ENCODE measurements at regions not wholly inside any gene's neighbourhood (a gene's known extent, or its start where the extent isn't known, plus 50 kb on each side); places are given as distances from the start of the nearest gene placed in this dataset.

DNA sequence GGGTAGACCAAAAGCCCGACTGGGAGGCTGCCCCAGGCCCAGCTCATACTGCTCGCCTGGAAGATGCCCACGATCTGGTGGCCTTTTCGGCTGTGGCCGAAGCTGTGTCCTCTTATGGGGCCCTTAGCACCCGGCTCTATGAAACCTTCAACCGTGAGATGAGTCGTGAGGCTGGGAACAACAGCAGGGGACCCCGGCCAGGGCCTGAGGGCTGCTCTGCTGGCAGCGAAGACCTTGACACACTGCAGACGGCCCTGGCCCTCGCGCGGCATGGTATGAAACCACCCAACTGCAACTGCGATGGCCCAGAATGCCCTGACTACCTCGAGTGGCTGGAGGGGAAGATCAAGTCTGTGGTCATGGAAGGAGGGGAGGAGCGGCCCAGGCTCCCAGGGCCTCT lies 61.7 kb downstream of the TET3 start:
- ChIA-PET CTCF (no interaction called here), POLR2A (no interaction called here)
- H3K4me3 ChIP-seq (ENCODE audit: low read depth, low read length) = no peak overlapping the region
- DNase-seq (ENCODE audit: low read depth) = no peak
- TF ChIP-seq, protein P1, sequence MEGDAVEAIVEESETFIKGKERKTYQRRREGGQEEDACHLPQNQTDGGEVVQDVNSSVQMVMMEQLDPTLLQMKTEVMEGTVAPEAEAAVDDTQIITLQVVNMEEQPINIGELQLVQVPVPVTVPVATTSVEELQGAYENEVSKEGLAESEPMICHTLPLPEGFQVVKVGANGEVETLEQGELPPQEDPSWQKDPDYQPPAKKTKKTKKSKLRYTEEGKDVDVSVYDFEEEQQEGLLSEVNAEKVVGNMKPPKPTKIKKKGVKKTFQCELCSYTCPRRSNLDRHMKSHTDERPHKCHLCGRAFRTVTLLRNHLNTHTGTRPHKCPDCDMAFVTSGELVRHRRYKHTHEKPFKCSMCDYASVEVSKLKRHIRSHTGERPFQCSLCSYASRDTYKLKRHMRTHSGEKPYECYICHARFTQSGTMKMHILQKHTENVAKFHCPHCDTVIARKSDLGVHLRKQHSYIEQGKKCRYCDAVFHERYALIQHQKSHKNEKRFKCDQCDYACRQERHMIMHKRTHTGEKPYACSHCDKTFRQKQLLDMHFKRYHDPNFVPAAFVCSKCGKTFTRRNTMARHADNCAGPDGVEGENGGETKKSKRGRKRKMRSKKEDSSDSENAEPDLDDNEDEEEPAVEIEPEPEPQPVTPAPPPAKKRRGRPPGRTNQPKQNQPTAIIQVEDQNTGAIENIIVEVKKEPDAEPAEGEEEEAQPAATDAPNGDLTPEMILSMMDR (IDR thresholded peaks at IDR 0.05; ENCODE audit: insufficient read depth, low read depth, low read length) = no peak
- H3K27me3 ChIP-seq (ENCODE audit: control insufficient read depth, insufficient read depth, low read length) = no peaks in the 10 kb centered on the region
- H3K36me3 ChIP-seq (ENCODE audit: control insufficient read depth, insufficient read depth, low read length) = peaks cover 5% of the 10 kb centered on the region; the same call in 1 of the 2 replicates

DNA sequence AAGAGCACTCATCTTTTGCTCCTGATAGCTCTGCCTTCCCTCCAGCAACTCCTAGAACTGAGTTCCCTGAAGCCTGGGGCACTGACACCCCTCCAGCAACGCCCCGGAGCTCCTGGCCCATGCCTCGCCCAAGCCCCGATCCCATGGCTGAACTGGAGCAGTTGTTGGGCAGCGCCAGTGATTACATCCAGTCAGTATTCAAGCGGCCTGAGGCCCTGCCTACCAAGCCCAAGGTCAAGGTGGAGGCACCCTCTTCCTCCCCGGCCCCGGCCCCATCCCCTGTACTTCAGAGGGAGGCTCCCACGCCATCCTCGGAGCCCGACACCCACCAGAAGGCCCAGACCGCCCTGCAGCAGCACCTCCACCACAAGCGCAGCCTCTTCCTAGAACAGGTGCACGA lies 62.4 kb downstream of the TET3 start:
- CTCF ChIA-PET = no interaction called here
- no peak for DNase-seq (ENCODE audit: low read depth)
- POLR2A ChIA-PET = no interaction called here
- no peaks in the 10 kb centered on the region for H3K27me3 ChIP-seq (ENCODE audit: control insufficient read depth, insufficient read depth, low read length)
- H3K36me3 ChIP-seq (ENCODE audit: control insufficient read depth, insufficient read depth, low read length) = peaks cover 5% of the 10 kb centered on the region; the same call in 1 of the 2 replicates
- no peak overlapping the region for H3K4me3 ChIP-seq (ENCODE audit: low read depth, low read length)
- TF ChIP-seq, protein P1 (IDR thresholded peaks at IDR 0.05; ENCODE audit: insufficient read depth, low read depth, low read length) = no peak

DNA sequence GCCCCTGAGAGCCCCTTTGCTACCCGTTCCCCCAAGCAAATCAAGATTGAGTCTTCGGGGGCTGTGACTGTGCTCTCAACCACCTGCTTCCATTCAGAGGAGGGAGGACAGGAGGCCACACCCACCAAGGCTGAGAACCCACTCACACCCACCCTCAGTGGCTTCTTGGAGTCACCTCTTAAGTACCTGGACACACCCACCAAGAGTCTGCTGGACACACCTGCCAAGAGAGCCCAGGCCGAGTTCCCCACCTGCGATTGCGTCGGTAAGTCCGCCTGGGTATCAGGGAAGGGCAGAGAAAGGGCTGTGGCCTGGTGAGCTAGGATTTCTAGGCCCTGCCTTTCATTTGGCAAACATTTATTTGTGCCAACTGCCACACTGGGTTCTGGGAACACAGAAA lies 63.4 kb downstream of the TET3 start:
- CTCF ChIA-PET = interaction anchor here (1.1 kb wide), 1 partner anchor 38 kb away, joined by 4 read pairs; no protein-coding TSS in a partner anchor
- Histone ChIP-seq H3K36me3 (ENCODE audit: control insufficient read depth, insufficient read depth, low read length) (peaks cover 5% of the 10 kb centered on the region; the same call in 1 of the 2 replicates), H3K27me3 (ENCODE audit: control insufficient read depth, insufficient read depth, low read length) (no peaks in the 10 kb centered on the region), H3K4me3 (ENCODE audit: low read depth, low read length) (no peak overlapping the region)
- POLR2A ChIA-PET = interaction anchor here (0.5 kb wide), 1 partner anchor 72 kb away, joined by 3 read pairs; no protein-coding TSS in a partner anchor
- DNase-seq (ENCODE audit: low read depth) = no peak
- TF ChIP-seq, protein P1 (IDR thresholded peaks at IDR 0.05; ENCODE audit: insufficient read depth, low read depth, low read length) = no peak

DNA sequence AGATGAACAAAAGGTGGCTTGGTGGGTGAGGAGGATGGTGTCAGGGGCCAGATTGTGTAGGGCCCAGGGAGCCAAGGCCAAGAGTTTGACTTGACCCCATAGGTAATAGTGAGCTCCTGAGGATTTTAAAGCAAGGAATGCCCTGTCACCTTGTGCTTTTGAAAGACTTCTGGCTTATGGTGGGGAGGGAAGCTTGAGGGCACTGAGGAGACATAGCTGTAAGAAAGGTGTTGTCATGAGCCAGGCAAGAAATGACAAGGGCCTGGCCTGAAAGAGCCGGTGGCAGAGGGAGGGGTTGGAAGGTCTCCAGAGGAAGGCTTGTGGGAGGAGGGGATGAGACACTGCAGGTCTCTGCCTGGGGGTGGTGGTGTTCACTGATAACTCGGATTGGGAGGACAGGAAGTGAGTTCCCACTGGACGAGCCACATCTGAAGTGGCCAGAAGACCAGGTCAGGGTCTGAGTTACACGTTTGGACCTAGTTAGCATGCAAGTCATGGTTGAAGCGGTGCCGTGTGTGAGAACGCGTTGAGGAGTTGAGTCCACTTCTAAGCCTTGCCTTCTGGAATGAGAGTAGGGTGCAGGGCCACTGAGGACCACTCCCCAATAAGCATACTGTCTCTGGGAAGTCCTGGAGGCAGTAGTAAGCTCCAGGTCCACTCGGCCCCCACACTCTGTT lies 64.3 kb downstream of the TET3 start:
- no peak overlapping the region for H3K4me3 ChIP-seq (ENCODE audit: low read depth, low read length)
- CTCF ChIA-PET = interaction anchor here (0.6 to 1.1 kb wide), 2 partner anchors 15 to 39 kb away, joined by 3 to 4 read pairs; no protein-coding TSS in a partner anchor
- no peak for DNase-seq (ENCODE audit: low read depth)
- no peaks in the 10 kb centered on the region for H3K27me3 ChIP-seq (ENCODE audit: control insufficient read depth, insufficient read depth, low read length)
- TF ChIP-seq, protein P1 (IDR thresholded peaks at IDR 0.05; ENCODE audit: insufficient read depth, low read depth, low read length) = no peak
- POLR2A ChIA-PET = no interaction called here
- peaks cover 5% of the 10 kb centered on the region; the same call in 1 of the 2 replicates for H3K36me3 ChIP-seq (ENCODE audit: control insufficient read depth, insufficient read depth, low read length)

DNA sequence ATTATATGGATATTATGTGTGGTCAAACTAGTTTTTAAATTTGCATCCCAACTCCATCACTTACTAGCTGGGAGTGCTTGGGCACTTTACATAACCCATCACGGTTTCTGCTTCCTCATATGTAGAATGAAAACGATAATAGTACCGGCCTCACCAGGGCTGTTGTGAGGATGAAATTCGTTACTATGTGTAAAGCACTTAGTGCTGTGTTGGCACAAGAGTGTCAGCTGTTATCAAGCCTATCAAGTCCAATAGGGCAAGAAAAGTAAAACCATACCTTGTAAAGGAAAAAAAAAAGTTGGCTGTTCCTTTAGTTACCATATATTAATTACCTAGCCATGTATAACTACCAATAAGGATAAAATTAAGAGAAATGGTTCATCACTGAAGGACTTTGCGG lies 65.4 kb downstream of the TET3 start:
- CTCF ChIA-PET = no interaction called here
- no peak overlapping the region for H3K4me3 ChIP-seq (ENCODE audit: low read depth, low read length)
- no peaks in the 10 kb centered on the region for H3K27me3 ChIP-seq (ENCODE audit: control insufficient read depth, insufficient read depth, low read length)
- TF ChIP-seq, protein P1 (IDR thresholded peaks at IDR 0.05; ENCODE audit: insufficient read depth, low read depth, low read length) = no peak
- POLR2A ChIA-PET = no interaction called here
- DNase-seq (ENCODE audit: low read depth) = no peak
- peaks cover 5% of the 10 kb centered on the region; the same call in 1 of the 2 replicates for H3K36me3 ChIP-seq (ENCODE audit: control insufficient read depth, insufficient read depth, low read length)
